ENCODE measurements at regions not wholly inside any gene's neighbourhood (a gene's known extent, or its start where the extent isn't known, plus 50 kb on each side); places are given as distances from the start of the nearest gene placed in this dataset.

DNA sequence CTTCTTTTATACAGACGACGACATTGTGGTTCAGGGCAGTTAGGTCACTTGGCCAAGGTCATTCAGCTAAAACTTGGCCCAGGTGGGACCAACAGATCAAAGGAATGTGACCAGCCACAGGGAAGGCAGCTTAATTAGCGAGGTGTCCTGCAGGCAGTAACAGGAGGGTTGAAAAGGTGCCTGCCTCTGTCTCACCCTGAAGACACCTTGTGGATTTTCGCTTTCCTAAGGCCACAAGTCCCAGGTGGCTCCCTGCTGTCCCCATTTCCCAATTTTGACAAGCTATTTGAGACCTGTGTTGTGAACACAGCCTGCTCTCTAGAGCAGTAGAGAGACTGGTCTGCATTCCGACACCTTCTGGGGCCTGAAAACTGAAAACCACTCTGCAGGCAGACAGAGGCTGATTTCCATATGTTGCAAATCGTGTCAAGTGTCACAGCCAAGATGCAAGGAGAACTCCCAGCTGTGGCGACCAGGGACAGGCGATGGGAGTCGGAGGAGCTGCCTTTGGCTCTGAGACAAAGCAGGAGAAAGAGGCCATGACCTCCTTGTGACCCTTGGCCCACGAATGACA lies 593.1 kb upstream of the CDH5 start (continued):
- TF ChIP-seq MXD4 (CRISPR knock-in tag; IDR thresholded peaks at IDR 0.05; ENCODE audit: borderline replicate concordance) = no peak
- TF ChIP-seq NFE2L1 (CRISPR knock-in tag; IDR thresholded peaks at IDR 0.05) = peak; percentile 68; the same call in 1 of the 2 replicates
- TF ChIP-seq ZNF671 (CRISPR knock-in tag; IDR thresholded peaks at IDR 0.05) = no peak
- TF ChIP-seq ESRRA (CRISPR knock-in tag; IDR thresholded peaks at IDR 0.05; ENCODE audit: borderline replicate concordance) = peak; percentile 88; the same call in 1 of the 2 replicates
- TF ChIP-seq ZNF121 (CRISPR knock-in tag; IDR thresholded peaks at IDR 0.05) = peak; percentile 93
- no peak for TF ChIP-seq HMGA2 (CRISPR knock-in tag; IDR thresholded peaks at IDR 0.05)
- TF ChIP-seq CBFB (CRISPR knock-in tag; IDR thresholded peaks at IDR 0.05; ENCODE audit: low read depth) = no peak
- no peak for TF ChIP-seq CREB1 (CRISPR knock-in tag; IDR thresholded peaks at IDR 0.05)
- TF ChIP-seq, protein P1, sequence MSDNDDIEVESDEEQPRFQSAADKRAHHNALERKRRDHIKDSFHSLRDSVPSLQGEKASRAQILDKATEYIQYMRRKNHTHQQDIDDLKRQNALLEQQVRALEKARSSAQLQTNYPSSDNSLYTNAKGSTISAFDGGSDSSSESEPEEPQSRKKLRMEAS (CRISPR knock-in tag; IDR thresholded peaks at IDR 0.05) = no peak; the same call in 1 of the 2 replicates
- TF ChIP-seq, protein P2, sequence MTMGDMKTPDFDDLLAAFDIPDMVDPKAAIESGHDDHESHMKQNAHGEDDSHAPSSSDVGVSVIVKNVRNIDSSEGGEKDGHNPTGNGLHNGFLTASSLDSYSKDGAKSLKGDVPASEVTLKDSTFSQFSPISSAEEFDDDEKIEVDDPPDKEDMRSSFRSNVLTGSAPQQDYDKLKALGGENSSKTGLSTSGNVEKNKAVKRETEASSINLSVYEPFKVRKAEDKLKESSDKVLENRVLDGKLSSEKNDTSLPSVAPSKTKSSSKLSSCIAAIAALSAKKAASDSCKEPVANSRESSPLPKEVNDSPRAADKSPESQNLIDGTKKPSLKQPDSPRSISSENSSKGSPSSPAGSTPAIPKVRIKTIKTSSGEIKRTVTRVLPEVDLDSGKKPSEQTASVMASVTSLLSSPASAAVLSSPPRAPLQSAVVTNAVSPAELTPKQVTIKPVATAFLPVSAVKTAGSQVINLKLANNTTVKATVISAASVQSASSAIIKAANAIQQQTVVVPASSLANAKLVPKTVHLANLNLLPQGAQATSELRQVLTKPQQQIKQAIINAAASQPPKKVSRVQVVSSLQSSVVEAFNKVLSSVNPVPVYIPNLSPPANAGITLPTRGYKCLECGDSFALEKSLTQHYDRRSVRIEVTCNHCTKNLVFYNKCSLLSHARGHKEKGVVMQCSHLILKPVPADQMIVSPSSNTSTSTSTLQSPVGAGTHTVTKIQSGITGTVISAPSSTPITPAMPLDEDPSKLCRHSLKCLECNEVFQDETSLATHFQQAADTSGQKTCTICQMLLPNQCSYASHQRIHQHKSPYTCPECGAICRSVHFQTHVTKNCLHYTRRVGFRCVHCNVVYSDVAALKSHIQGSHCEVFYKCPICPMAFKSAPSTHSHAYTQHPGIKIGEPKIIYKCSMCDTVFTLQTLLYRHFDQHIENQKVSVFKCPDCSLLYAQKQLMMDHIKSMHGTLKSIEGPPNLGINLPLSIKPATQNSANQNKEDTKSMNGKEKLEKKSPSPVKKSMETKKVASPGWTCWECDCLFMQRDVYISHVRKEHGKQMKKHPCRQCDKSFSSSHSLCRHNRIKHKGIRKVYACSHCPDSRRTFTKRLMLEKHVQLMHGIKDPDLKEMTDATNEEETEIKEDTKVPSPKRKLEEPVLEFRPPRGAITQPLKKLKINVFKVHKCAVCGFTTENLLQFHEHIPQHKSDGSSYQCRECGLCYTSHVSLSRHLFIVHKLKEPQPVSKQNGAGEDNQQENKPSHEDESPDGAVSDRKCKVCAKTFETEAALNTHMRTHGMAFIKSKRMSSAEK (CRISPR knock-in tag; IDR thresholded peaks at IDR 0.05; ENCODE audit: borderline replicate concordance) = no peak
- TF ChIP-seq, protein P3, sequence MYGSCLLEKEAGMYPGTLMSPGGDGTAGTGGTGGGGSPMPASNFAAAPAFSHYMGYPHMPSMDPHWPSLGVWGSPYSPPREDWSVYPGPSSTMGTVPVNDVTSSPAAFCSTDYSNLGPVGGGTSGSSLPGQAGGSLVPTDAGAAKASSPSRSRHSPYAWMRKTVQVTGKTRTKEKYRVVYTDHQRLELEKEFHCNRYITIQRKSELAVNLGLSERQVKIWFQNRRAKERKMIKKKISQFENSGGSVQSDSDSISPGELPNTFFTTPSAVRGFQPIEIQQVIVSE (CRISPR knock-in tag; IDR thresholded peaks at IDR 0.05; ENCODE audit: borderline replicate concordance) = no peak
- TF ChIP-seq, protein P4, sequence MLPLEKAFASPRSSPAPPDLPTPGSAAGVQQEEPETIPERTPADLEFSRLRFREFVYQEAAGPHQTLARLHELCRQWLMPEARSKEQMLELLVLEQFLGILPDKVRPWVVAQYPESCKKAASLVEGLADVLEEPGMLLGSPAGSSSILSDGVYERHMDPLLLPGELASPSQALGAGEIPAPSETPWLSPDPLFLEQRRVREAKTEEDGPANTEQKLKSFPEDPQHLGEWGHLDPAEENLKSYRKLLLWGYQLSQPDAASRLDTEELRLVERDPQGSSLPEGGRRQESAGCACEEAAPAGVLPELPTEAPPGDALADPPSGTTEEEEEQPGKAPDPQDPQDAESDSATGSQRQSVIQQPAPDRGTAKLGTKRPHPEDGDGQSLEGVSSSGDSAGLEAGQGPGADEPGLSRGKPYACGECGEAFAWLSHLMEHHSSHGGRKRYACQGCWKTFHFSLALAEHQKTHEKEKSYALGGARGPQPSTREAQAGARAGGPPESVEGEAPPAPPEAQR (CRISPR knock-in tag; IDR thresholded peaks at IDR 0.05) = no peak
- no peak for TF ChIP-seq ZBTB21 (CRISPR knock-in tag; IDR thresholded peaks at IDR 0.05; ENCODE audit: borderline replicate concordance)
- TF ChIP-seq MYBL2 (CRISPR knock-in tag; IDR thresholded peaks at IDR 0.05) = no peak
- TF ChIP-seq, protein P5, sequence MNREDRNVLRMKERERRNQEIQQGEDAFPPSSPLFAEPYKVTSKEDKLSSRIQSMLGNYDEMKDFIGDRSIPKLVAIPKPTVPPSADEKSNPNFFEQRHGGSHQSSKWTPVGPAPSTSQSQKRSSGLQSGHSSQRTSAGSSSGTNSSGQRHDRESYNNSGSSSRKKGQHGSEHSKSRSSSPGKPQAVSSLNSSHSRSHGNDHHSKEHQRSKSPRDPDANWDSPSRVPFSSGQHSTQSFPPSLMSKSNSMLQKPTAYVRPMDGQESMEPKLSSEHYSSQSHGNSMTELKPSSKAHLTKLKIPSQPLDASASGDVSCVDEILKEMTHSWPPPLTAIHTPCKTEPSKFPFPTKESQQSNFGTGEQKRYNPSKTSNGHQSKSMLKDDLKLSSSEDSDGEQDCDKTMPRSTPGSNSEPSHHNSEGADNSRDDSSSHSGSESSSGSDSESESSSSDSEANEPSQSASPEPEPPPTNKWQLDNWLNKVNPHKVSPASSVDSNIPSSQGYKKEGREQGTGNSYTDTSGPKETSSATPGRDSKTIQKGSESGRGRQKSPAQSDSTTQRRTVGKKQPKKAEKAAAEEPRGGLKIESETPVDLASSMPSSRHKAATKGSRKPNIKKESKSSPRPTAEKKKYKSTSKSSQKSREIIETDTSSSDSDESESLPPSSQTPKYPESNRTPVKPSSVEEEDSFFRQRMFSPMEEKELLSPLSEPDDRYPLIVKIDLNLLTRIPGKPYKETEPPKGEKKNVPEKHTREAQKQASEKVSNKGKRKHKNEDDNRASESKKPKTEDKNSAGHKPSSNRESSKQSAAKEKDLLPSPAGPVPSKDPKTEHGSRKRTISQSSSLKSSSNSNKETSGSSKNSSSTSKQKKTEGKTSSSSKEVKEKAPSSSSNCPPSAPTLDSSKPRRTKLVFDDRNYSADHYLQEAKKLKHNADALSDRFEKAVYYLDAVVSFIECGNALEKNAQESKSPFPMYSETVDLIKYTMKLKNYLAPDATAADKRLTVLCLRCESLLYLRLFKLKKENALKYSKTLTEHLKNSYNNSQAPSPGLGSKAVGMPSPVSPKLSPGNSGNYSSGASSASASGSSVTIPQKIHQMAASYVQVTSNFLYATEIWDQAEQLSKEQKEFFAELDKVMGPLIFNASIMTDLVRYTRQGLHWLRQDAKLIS (CRISPR knock-in tag; IDR thresholded peaks at IDR 0.05; ENCODE audit: borderline replicate concordance) = no peak
- no peak for TF ChIP-seq GTF2I (CRISPR knock-in tag; conservative IDR thresholded peaks at IDR 0.05)
- TF ChIP-seq, protein P6, sequence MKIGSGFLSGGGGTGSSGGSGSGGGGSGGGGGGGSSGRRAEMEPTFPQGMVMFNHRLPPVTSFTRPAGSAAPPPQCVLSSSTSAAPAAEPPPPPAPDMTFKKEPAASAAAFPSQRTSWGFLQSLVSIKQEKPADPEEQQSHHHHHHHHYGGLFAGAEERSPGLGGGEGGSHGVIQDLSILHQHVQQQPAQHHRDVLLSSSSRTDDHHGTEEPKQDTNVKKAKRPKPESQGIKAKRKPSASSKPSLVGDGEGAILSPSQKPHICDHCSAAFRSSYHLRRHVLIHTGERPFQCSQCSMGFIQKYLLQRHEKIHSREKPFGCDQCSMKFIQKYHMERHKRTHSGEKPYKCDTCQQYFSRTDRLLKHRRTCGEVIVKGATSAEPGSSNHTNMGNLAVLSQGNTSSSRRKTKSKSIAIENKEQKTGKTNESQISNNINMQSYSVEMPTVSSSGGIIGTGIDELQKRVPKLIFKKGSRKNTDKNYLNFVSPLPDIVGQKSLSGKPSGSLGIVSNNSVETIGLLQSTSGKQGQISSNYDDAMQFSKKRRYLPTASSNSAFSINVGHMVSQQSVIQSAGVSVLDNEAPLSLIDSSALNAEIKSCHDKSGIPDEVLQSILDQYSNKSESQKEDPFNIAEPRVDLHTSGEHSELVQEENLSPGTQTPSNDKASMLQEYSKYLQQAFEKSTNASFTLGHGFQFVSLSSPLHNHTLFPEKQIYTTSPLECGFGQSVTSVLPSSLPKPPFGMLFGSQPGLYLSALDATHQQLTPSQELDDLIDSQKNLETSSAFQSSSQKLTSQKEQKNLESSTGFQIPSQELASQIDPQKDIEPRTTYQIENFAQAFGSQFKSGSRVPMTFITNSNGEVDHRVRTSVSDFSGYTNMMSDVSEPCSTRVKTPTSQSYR (CRISPR knock-in tag; IDR thresholded peaks at IDR 0.05) = no peak
- TF ChIP-seq, protein P7, sequence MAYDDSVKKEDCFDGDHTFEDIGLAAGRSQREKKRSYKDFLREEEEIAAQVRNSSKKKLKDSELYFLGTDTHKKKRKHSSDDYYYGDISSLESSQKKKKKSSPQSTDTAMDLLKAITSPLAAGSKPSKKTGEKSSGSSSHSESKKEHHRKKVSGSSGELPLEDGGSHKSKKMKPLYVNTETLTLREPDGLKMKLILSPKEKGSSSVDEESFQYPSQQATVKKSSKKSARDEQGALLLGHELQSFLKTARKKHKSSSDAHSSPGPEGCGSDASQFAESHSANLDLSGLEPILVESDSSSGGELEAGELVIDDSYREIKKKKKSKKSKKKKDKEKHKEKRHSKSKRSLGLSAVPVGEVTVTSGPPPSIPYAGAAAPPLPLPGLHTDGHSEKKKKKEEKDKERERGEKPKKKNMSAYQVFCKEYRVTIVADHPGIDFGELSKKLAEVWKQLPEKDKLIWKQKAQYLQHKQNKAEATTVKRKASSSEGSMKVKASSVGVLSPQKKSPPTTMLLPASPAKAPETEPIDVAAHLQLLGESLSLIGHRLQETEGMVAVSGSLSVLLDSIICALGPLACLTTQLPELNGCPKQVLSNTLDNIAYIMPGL (CRISPR knock-in tag; IDR thresholded peaks at IDR 0.05) = no peak
- TF ChIP-seq, protein P8, sequence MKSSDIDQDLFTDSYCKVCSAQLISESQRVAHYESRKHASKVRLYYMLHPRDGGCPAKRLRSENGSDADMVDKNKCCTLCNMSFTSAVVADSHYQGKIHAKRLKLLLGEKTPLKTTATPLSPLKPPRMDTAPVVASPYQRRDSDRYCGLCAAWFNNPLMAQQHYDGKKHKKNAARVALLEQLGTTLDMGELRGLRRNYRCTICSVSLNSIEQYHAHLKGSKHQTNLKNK (CRISPR knock-in tag; IDR thresholded peaks at IDR 0.05) = no peak
- TF ChIP-seq, protein P9, sequence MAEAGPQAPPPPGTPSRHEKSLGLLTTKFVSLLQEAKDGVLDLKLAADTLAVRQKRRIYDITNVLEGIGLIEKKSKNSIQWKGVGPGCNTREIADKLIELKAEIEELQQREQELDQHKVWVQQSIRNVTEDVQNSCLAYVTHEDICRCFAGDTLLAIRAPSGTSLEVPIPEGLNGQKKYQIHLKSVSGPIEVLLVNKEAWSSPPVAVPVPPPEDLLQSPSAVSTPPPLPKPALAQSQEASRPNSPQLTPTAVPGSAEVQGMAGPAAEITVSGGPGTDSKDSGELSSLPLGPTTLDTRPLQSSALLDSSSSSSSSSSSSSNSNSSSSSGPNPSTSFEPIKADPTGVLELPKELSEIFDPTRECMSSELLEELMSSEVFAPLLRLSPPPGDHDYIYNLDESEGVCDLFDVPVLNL (CRISPR knock-in tag; IDR thresholded peaks at IDR 0.05; ENCODE audit: borderline replicate concordance, low read depth) = no peak
- TF ChIP-seq JUN (CRISPR knock-in tag; IDR thresholded peaks at IDR 0.05) = no peak
- TF ChIP-seq ZNF138 (CRISPR knock-in tag; conservative IDR thresholded peaks at IDR 0.05) = no peak

Data from WTC11 (cell line).